ENCODE measurements at regions not wholly inside any gene's neighbourhood (a gene's known extent, or its start where the extent isn't known, plus 50 kb on each side); places are given as distances from the start of the nearest gene placed in this dataset.

DNA sequence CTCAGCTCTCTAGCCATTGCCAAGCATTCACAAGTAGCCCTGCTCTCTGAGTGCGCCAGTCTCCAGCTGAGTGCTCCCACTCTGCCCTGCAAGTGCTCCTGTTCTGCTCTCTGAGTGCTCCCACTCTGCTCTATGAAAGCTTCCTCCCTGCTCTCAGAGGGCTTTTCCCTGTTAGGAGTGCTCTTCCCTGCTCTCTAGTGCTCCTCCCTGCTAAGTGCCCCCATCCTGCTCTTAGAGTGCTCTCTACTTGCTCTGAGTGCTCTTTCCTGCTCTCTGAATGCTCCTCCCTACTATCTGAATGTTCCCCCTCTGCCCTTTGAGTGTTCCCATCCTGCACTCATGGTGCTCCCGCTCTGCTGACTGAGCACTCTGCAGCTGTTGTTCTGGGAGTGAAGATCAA, 555.4 kb downstream of the NPHP4 start:
- TF ChIP-seq, protein P1, sequence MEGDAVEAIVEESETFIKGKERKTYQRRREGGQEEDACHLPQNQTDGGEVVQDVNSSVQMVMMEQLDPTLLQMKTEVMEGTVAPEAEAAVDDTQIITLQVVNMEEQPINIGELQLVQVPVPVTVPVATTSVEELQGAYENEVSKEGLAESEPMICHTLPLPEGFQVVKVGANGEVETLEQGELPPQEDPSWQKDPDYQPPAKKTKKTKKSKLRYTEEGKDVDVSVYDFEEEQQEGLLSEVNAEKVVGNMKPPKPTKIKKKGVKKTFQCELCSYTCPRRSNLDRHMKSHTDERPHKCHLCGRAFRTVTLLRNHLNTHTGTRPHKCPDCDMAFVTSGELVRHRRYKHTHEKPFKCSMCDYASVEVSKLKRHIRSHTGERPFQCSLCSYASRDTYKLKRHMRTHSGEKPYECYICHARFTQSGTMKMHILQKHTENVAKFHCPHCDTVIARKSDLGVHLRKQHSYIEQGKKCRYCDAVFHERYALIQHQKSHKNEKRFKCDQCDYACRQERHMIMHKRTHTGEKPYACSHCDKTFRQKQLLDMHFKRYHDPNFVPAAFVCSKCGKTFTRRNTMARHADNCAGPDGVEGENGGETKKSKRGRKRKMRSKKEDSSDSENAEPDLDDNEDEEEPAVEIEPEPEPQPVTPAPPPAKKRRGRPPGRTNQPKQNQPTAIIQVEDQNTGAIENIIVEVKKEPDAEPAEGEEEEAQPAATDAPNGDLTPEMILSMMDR (IDR thresholded peaks at IDR 0.05): no peak
- TF ChIP-seq POLR2A (IDR thresholded peaks at IDR 0.05): no peak

All from right lobe of liver (tissue), 4 donors.